GM12878 (cell line): ENCODE measurements at regions not wholly inside any gene's neighbourhood (a gene's known extent, or its start where the extent isn't known, plus 50 kb on each side); places are given as distances from the start of the nearest gene placed in this dataset.
"Not testable (repeated sequence)": the region's sequence is repeated elsewhere in the genome, so short reads cannot be mapped to it uniquely, and the experiment has no call there.

Experiments
- ATAC-seq: fragments of 200-7000 bp; cut with Tn5 transposase; 3 replicates; pipeline ENCODE4 v1.9.1; 2020; ENCODE audit warnings: mild to moderate bottlenecking, moderate library complexity
- BruUV-seq: library from RNA; stranded (reverse); fragments of 400-500 nt; replicated peaks from 2 replicates; lab custom pipeline; 2021; lab: Mats Ljungman, UMichigan
- CTCF ChIA-PET: fragments of 300-600 bp; sonication (Branson Sonifier 250); formaldehyde crosslinking; extraction: SDS; loops from one replicate; lab custom pipeline; 2021; ENCODE audit warnings: inconsistent platforms; lab: Yijun Ruan, JAX
- POLR2A ChIA-PET: fragments of 350-600 bp; formaldehyde crosslinking; extraction: SDS; loops from one replicate; lab custom pipeline; 2021; ENCODE audit warnings: inconsistent platforms; lab: Charles Lee
- RAD21 ChIA-PET: fragments of 300-600 bp; sonication (Branson Sonifier 250); formaldehyde crosslinking; loops from one replicate; lab custom pipeline; 2023; ENCODE audit warnings: antibody characterized with exemption; ENCODE audit not compliant: unreplicated experiment; lab: Charles Lee
- SMC1A ChIA-PET: fragments of 300-600 bp; sonication (Branson Sonifier 250); formaldehyde crosslinking; loops from one replicate; lab custom pipeline; 2023; ENCODE audit not compliant: unreplicated experiment, uncharacterized antibody; lab: Charles Lee
- DNase-seq: peaks from one replicate; pipeline ENCODE4 v3.0.0-alpha.2; 2011; ENCODE audit warnings: low read depth, low spot score
- FAIRE-seq: peaks from 3 replicates; lab custom pipeline; 2011; peaks lifted over from hg19 to GRCh38; lab: Jason Lieb, UNC
- H2AFZ ChIP-seq: 2 replicates; pipeline ENCODE4 v1.6.0; 2011; ENCODE audit warnings: low read depth, low read length, control low read depth; ENCODE audit not compliant: control insufficient read depth
- H3K27ac ChIP-seq: 2 replicates; pipeline ENCODE4 v1.5.1; 2011; ENCODE audit warnings: control low read depth; ENCODE audit not compliant: control insufficient read depth, insufficient read depth
- H3K27me3 ChIP-seq, 2 experiments: replicated peaks in 1 of 2; 2 replicates each; pipeline versions ENCODE4 v1.6.0 to v1.6.1; 2011; ENCODE audit warnings: low read length in 1 of 2; ENCODE audit not compliant: control insufficient read depth in 2 of 2, insufficient read depth in 2 of 2
- H3K36me3 ChIP-seq, 2 experiments: 2 replicates each; pipeline ENCODE4 v1.5.1; 2011; ENCODE audit warnings: low read length in 1 of 2; ENCODE audit not compliant: control insufficient read depth in 2 of 2, insufficient read depth in 2 of 2
- H3K4me1 ChIP-seq: 2 replicates; pipeline ENCODE4 v1.6.1; 2011; ENCODE audit warnings: mild to moderate bottlenecking, low read length, moderate library complexity, mixed read lengths; ENCODE audit not compliant: control insufficient read depth, insufficient read depth
- H3K4me2 ChIP-seq: 2 replicates; pipeline ENCODE4 v1.6.0; 2011; ENCODE audit warnings: control low read depth; ENCODE audit not compliant: control insufficient read depth, insufficient read depth
- H3K4me3 ChIP-seq: fragments of 200-600 bp; sonication (generic); 2 replicates; pipeline ENCODE4 v1.5.1; 2016
- H3K79me2 ChIP-seq: 2 replicates; pipeline ENCODE4 v1.6.0; 2011; ENCODE audit warnings: low read length; ENCODE audit not compliant: control insufficient read depth, insufficient read depth
- H3K9ac ChIP-seq: 2 replicates; pipeline ENCODE4 v1.8.0; 2011; ENCODE audit warnings: low read length, control low read depth, mixed read lengths; ENCODE audit not compliant: control insufficient read depth, insufficient read depth
- H3K9me3 ChIP-seq: replicated peaks from 3 replicates; pipeline ENCODE4 v1.5.1; 2011; ENCODE audit warnings: mild to moderate bottlenecking, low read length; ENCODE audit not compliant: control insufficient read depth, insufficient read depth
- H4K20me1 ChIP-seq: 2 replicates; pipeline ENCODE4 v1.6.0; 2011; ENCODE audit not compliant: control insufficient read depth, insufficient read depth
- E2F4 ChIP-seq: IDR thresholded peaks from 2 replicates; pipeline ENCODE4 v1.6.1; 2012; ENCODE audit warnings: low read depth, low read length, improper control_type of control experiment
- HDAC6 ChIP-seq: fragments of 200-600 bp; sonication (generic); IDR thresholded peaks from one replicate; pipeline ENCODE4 v1.8.0; 2017; ENCODE audit warnings: antibody characterized with exemption; ENCODE audit not compliant: unreplicated experiment
- IKZF2 ChIP-seq, 2 experiments: fragments of 450-650 bp; IDR thresholded peaks; 2 replicates each; pipeline ENCODE4 v1.6.1; 2017; ENCODE audit warnings: mild to moderate bottlenecking in 2 of 2, moderate library complexity in 2 of 2
- WGBS: methylation state at CpG from one replicate; pipeline ENCODE4 v1.1.6; 2016; ENCODE audit warnings: low lambda C conversion rate; ENCODE audit not compliant: insufficient replicate concordance, insufficient coverage; ENCODE audit errors: missing lambda C conversion rate; 5-methylcytosine and 5-hydroxymethylcytosine counted together
- in situ Hi-C: fragments of 300-500 bp; cut with MboI; formaldehyde crosslinking; loops from 9 replicates; pipeline ENCODE4 v1.14.3; 2018; ENCODE audit warnings: mixed read lengths
- intact Hi-C: fragments of 100-400 bp; cut with micrococcal nuclease; formaldehyde crosslinking; loops from one replicate; pipeline ENCODE4 v1.14.2; 2022; ENCODE audit not compliant: unreplicated experiment

- POLR2A ChIA-PET, DNase-seq, H3K27ac ChIP-seq, H2AFZ ChIP-seq, RAD21 ChIA-PET, in situ Hi-C loops, SMC1A ChIA-PET, CTCF ChIA-PET, H3K9ac ChIP-seq, H4K20me1 ChIP-seq, H3K36me3 ChIP-seq, H3K79me2 ChIP-seq, ATAC-seq, H3K4me2 ChIP-seq, H3K27me3 ChIP-seq, H3K4me1 ChIP-seq, BruUV-seq, FAIRE-seq, H3K4me3 ChIP-seq, H3K9me3 ChIP-seq, intact Hi-C loops: not testable (repeated sequence)
- WGBS: 61% methylated on average over 5 of the region's 6 CpGs
These were observed 160.4 kb upstream of the NOTCH2NLA start for GRCh38 chr1:146389178-146389577.

GRCh38 chr1:146387750-146388469, 159.1 kb upstream of the NOTCH2NLA start:
- RAD21 ChIA-PET: not testable (repeated sequence)

More at GRCh38 chr1:146387750-146388469, 159.1 kb upstream of the NOTCH2NLA start:
- H3K27ac ChIP-seq, intact Hi-C loops, H3K79me2 ChIP-seq, H3K27me3 ChIP-seq, H3K36me3 ChIP-seq, in situ Hi-C loops, H3K9me3 ChIP-seq, BruUV-seq, H3K4me3 ChIP-seq, SMC1A ChIA-PET, CTCF ChIA-PET, H4K20me1 ChIP-seq: not testable (repeated sequence)
- 0% methylated on average over 9 of the region's 10 CpGs for WGBS
- peak; percentile 10 for TF ChIP-seq HDAC6
- 0 out of 4 replicates have a peak, but pooled peaks of 1 of the 2 experiments have one; percentile 3 for TF ChIP-seq IKZF2 (IDR thresholded peaks at IDR 0.05)
- TF ChIP-seq E2F4: 0 out of 2 replicates have a peak, but pooled peaks have one; percentile 19
- TF ChIP-seq, all 136 proteins: peak for 3; not testable (repeated sequence) for 133
- ATAC-seq, FAIRE-seq, H2AFZ ChIP-seq, DNase-seq, H3K4me1 ChIP-seq, H3K9ac ChIP-seq, POLR2A ChIA-PET: not testable (repeated sequence)
- 0 out of 2 replicates have a peak overlapping the region, but pooled peaks have one; percentile 33 for H3K4me2 ChIP-seq
